GM18519 (cell line): ENCODE measurements at regions not wholly inside any gene's neighbourhood (a gene's known extent, or its start where the extent isn't known, plus 50 kb on each side); places are given as distances from the start of the nearest gene placed in this dataset.

Experiments
- ATAC-seq: cut with Tn5 transposase; IDR thresholded peaks from one replicate; pipeline ENCODE4 v1.9.1; 2021; ENCODE audit warnings: mild to moderate bottlenecking, moderate library complexity; ENCODE audit not compliant: unreplicated experiment, low FRiP score

GRCh38 chr1:82646888-82647287 is 846.2 kb downstream of the ADGRL2 start:
- ATAC-seq: no peak

GRCh38 chr1:82646336-82646735 is 845.6 kb downstream of the ADGRL2 start:
- no peak for ATAC-seq

- ATAC-seq: no peak
These were observed 843.6 kb downstream of the ADGRL2 start for GRCh38 chr1:82644186-82644915.

DNA sequence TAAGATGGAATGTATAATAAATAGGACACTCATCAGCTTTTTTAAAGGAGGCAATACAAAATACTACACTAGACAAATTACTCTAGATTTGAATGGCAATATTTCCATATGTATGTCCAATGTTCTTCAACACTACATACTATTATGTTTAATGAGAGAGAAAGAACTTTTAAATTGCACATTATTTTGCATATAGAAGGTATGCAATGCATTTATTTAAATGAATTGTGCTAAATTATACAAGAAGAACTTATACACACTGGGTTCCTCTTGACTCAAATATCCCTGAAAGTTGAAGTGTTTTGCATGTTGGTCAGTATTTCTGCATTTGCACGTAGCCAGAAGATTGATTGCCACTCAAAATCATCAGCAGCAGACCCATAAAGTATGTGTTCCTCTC is 839.6 kb downstream of the ADGRL2 start:
- ATAC-seq: no peak

DNA sequence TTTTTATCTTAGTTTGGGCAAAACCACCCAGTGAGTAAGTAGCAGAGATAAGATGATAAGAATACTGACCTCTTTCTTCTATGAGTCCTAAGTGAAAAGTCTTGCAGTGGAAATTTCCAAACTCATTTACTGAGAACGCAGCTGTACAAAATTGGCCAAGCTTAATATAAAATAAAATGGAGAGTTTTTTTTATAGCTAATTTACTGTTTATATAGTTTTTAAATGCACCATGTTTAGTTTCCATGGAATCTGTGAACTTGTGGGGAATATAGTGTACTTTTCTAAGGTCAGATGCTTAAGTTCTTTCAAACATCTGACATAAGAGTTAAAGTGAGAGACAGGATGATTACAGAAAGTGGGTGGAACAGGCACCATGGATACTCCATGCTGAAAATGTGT is 833.5 kb downstream of the ADGRL2 start:
- no peak for ATAC-seq

- ATAC-seq: no peak
These were observed 831.4 kb downstream of the ADGRL2 start for GRCh38 chr1:82632155-82632554.

DNA sequence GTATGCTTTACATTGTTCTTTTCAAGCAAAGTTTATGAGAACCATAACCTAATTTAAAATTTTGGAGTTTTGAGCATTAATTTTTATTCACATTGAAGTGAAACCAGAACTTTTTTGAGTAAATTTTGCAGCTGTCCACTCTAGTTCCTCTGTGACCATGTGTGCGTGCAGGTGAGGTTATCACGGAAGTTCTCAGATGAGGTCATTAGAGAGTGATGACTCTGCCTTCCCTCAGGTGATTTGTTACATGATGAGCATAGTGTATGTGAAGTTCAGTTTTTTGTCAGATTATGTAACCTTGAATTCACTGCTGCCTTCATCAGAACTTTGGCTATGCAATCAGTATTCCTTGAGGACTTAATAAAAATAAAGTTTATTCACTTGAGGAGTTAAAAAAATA is 828.2 kb downstream of the ADGRL2 start:
- ATAC-seq: no peak

GRCh38 chr1:82625537-82625936 is 824.8 kb downstream of the ADGRL2 start:
- no peak for ATAC-seq

- ATAC-seq: no peak
These were observed 820.3 kb downstream of the ADGRL2 start for GRCh38 chr1:82621076-82621475.

GRCh38 chr1:82614090-82614489 is 813.4 kb downstream of the ADGRL2 start:
- no peak for ATAC-seq

GRCh38 chr1:82612986-82613385 is 812.3 kb downstream of the ADGRL2 start:
- ATAC-seq: no peak

GRCh38 chr1:82606546-82606945 is 805.8 kb downstream of the ADGRL2 start:
- no peak for ATAC-seq

DNA sequence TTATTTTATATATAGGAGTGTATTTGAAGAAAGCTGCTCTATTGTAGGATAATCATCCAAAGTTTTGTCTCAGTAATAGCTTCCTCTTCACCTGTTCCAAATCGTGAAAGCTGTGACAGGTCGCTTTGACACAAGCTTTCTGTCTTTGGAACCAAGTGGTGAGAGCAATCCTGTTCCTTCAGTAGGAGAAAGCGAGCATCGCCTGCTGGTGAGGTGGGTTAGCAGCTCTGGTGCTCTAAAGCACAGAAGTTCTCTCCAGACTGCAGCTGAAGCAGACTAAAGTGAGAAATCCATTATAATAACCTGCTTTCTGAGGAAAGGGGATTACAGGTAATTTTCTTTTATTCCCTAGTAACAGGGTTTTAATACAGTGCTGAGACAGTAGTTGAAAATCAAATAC is 803.8 kb downstream of the ADGRL2 start:
- ATAC-seq: no peak

DNA sequence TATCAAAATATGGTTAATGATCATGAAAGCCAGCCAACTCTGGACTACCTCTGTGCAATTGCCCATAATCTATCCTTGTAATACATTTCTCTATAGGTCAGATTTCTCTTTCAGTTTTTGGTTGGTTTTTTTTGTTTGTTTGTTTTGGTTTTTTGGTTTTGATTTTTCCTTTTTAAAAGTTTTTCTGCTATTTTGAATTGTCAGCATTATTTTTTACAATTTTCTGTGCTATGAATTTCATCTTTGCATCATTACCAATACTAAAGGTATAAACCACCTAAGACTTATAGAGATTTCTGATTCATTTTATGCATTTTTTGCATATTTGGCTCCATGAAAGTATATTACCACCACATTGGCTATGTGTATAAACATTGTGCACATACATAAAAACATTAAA is 799.6 kb downstream of the ADGRL2 start:
- ATAC-seq: no peak

- ATAC-seq: no peak
These were observed 798.1 kb downstream of the ADGRL2 start for GRCh38 chr1:82598812-82599211.

DNA sequence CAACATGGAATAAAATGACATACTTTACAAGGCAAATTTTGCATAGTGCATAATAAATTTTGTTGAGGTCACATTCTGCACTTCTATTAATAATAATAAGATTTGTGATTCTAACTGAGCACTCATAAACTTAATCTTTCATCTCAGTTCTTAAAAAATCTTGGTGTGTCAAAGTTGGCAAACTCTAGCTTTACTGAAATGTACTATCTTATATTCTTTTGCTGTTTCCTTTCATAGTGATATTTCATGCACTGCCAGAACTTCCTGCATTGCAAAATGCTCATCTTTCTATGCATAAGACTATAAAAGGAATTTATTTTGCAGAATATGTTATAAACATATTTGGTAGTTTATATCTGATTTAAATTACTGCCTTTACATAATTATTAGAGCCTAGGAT is 797.6 kb downstream of the ADGRL2 start:
- no peak for ATAC-seq

DNA sequence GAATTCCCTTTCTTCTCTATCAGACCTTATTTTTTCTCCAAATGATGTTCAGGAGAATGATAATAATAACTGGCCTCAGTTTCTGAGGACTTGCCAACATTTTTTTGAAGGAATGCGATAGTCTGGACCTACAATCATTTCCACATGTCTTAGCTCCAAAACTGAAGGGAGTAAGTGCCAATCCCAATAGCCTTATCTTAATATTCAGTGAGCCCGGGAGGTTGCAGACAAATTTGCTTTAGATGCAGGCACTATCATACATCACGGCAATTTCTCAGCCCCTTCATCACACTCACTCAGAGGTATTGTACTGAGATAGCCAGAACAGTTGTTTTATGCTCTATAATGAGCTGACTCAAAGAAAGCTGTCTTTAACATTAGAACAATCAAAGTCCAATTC is 796.9 kb downstream of the ADGRL2 start:
- no peak for ATAC-seq

DNA sequence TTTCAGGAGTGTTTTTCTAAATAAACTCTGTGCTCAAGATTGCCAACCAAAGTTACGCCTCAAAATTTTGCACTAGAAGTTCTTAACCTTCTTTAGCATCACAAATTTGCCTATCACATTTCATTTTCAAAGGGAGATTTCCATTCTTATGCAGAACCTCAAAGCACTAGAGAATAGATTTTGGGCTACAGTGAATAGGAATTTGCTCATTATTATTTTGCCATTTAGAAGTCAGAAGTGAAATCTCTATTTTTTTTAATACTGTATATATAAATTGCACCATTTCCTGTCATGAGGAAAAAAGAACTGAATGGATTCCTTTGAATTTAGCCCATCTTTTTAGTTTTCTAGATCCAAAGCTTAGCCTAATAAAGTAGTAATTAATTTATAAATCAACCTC is 796.4 kb downstream of the ADGRL2 start:
- no peak for ATAC-seq

- no peak for ATAC-seq
These were observed 792.8 kb downstream of the ADGRL2 start for GRCh38 chr1:82593561-82593960.

- no peak for ATAC-seq
These were observed 788.9 kb downstream of the ADGRL2 start for GRCh38 chr1:82589588-82589987.

- ATAC-seq: no peak
These were observed 786.6 kb downstream of the ADGRL2 start for GRCh38 chr1:82587371-82587770.

DNA sequence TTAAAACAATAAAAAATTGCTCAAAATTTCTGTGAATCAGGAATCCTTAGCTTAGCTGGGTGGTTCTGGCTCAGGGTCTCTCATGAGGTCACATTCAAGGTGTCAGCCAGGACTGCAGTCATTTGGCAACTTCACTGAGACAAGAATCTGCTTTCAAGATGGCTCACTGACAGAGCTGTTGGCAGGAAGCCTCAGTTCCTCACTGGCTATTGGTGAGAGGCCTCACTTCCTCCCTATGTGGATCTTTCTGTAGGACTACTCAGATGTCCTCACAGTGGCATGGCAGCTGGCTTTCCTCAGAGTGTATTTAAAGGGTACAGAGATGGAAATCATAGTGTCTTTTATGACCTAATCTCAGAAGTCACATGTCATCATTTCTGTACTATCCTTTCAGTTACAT is 785.7 kb downstream of the ADGRL2 start:
- no peak for ATAC-seq

GRCh38 chr1:82582347-82582746 is 781.6 kb downstream of the ADGRL2 start:
- no peak for ATAC-seq
